PFSK-1 (cell line): ENCODE measurements at regions not wholly inside any gene's neighbourhood (a gene's known extent, or its start where the extent isn't known, plus 50 kb on each side); places are given as distances from the start of the nearest gene placed in this dataset.

Source experiments
- FOXP2 ChIP-seq: optimal IDR thresholded peaks from 2 replicates; pipeline ENCODE3; 2011; ENCODE audit warnings: borderline replicate concordance, control low read depth, inconsistent platforms; ENCODE audit not compliant: insufficient read depth; ENCODE audit errors: extremely low read length, extremely low read depth
- POLR2AphosphoS5 ChIP-seq: IDR thresholded peaks from 2 replicates; pipeline ENCODE4 v1.6.1; 2012; ENCODE audit warnings: low read depth, mild to moderate bottlenecking, control low read depth, low read length, moderate library complexity
- REST ChIP-seq, 2 experiments: IDR thresholded peaks; 2 replicates each; pipeline versions ENCODE4 v1.6.1 to v1.8.0; 2011 to 2012; ENCODE audit warnings: low read depth in 2 of 2, low read length in 2 of 2, control low read depth in 1 of 2, inconsistent platforms in 1 of 2, mild to moderate bottlenecking in 1 of 2, moderate library complexity in 1 of 2; ENCODE audit not compliant: insufficient read depth in 1 of 2
- SIN3A ChIP-seq: IDR thresholded peaks from 2 replicates; pipeline ENCODE4 v1.6.1; 2012; ENCODE audit warnings: mild to moderate bottlenecking, low read length, moderate library complexity, borderline replicate concordance; ENCODE audit not compliant: insufficient read depth
- TAF1 ChIP-seq: IDR thresholded peaks from 2 replicates; pipeline ENCODE4 v1.6.1; 2012; ENCODE audit warnings: low read length, control low read depth, borderline replicate concordance; ENCODE audit not compliant: insufficient read depth

GRCh38 chr1:87432685-87433084 lies 104.0 kb downstream of the LMO4 start:
- no peak for TF ChIP-seq SIN3A
- TF ChIP-seq POLR2AphosphoS5 = no peak
- no peak for TF ChIP-seq REST (IDR thresholded peaks at IDR 0.05; ENCODE audit: insufficient read depth in 1 of 2, low read depth in 2 of 2, low read length in 2 of 2)
- no peak for TF ChIP-seq TAF1
- TF ChIP-seq FOXP2 = no peak

- no peak for TF ChIP-seq REST (IDR thresholded peaks at IDR 0.05; ENCODE audit: insufficient read depth in 1 of 2, low read depth in 2 of 2, low read length in 2 of 2)
- TF ChIP-seq SIN3A = no peak
- no peak for TF ChIP-seq TAF1
- TF ChIP-seq FOXP2 = no peak
- TF ChIP-seq POLR2AphosphoS5 = no peak
These were observed 106.8 kb downstream of the LMO4 start for GRCh38 chr1:87435484-87435883.

- no peak for TF ChIP-seq REST (IDR thresholded peaks at IDR 0.05; ENCODE audit: insufficient read depth in 1 of 2, low read depth in 2 of 2, low read length in 2 of 2)
- no peak for TF ChIP-seq TAF1
- TF ChIP-seq POLR2AphosphoS5 = no peak
- TF ChIP-seq FOXP2 = no peak
- no peak for TF ChIP-seq SIN3A
These were observed 107.9 kb downstream of the LMO4 start for GRCh38 chr1:87436534-87436933.

GRCh38 chr1:87437663-87438295 lies 109.1 kb downstream of the LMO4 start:
- TF ChIP-seq FOXP2 (no peak), POLR2AphosphoS5 (no peak), TAF1 (no peak), REST (IDR thresholded peaks at IDR 0.05; ENCODE audit: insufficient read depth in 1 of 2, low read depth in 2 of 2, low read length in 2 of 2) (no peak), SIN3A (no peak)

- TF ChIP-seq TAF1 (no peak), SIN3A (no peak), POLR2AphosphoS5 (no peak), FOXP2 (no peak), REST (IDR thresholded peaks at IDR 0.05; ENCODE audit: insufficient read depth in 1 of 2, low read depth in 2 of 2, low read length in 2 of 2) (no peak)
These were observed 111.1 kb downstream of the LMO4 start for GRCh38 chr1:87439821-87440220.
